Endothelial cell of umbilical vein (primary cell): ENCODE measurements at regions not wholly inside any gene's neighbourhood (a gene's known extent, or its start where the extent isn't known, plus 50 kb on each side); places are given as distances from the start of the nearest gene placed in this dataset.

Source experiments
- BruUV-seq: library from RNA; stranded (reverse); fragments of 400-500 nt; replicated peaks from 2 replicates; lab custom pipeline; 2021; lab: Mats Ljungman, UMichigan
- CTCF ChIA-PET: fragments of 300-600, 350-600 bp; sonication (Branson Sonifier 250); formaldehyde crosslinking; loops from one replicate; lab custom pipeline; 2021; ENCODE audit warnings: antibody characterized with exemption, inconsistent platforms; lab: Charles Lee
- POLR2A ChIA-PET: fragments of 300-600, 350-600 bp; sonication (Branson Sonifier 250); formaldehyde crosslinking; loops from one replicate; lab custom pipeline; 2021; ENCODE audit warnings: antibody characterized with exemption, inconsistent platforms; lab: Charles Lee
- DNase-seq: peaks from one replicate; pipeline ENCODE4 v3.0.0-alpha.2; 2011; ENCODE audit warnings: low read depth, low spot score
- FAIRE-seq: peaks from 2 replicates; lab custom pipeline; 2011; peaks lifted over from hg19 to GRCh38; lab: Jason Lieb, UNC
- H2AFZ ChIP-seq: 2 replicates; pipeline ENCODE4 v1.6.0; 2012; ENCODE audit warnings: low read depth, low read length, control low read depth, inconsistent platforms
- H3K27ac ChIP-seq: 2 replicates; pipeline ENCODE4 v1.5.1; 2011; ENCODE audit warnings: low read depth, mild to moderate bottlenecking, control low read depth, low read length, moderate library complexity; ENCODE audit not compliant: insufficient read depth
- H3K27me3 ChIP-seq, 2 experiments: 2 replicates each; pipeline versions ENCODE4 v1.6.0 to v1.6.1; 2011; ENCODE audit warnings: low read length in 2 of 2, mixed read lengths in 1 of 2; ENCODE audit not compliant: control insufficient read depth in 2 of 2, insufficient read depth in 2 of 2
- H3K36me3 ChIP-seq, 2 experiments: 2 replicates in 1 of 2; 3 replicates in 1 of 2; pipeline ENCODE4 v1.5.1; 2011; ENCODE audit warnings: low read length in 2 of 2, mild to moderate bottlenecking in 1 of 2, moderate library complexity in 1 of 2; ENCODE audit not compliant: control insufficient read depth in 2 of 2, insufficient read depth in 2 of 2; ENCODE audit errors: extremely low read depth in 1 of 2
- H3K4me1 ChIP-seq: 3 replicates; pipeline ENCODE4 v1.5.1; 2011; ENCODE audit warnings: mild to moderate bottlenecking, low read length; ENCODE audit not compliant: control insufficient read depth, insufficient read depth; ENCODE audit errors: extremely low read depth
- H3K4me2 ChIP-seq: 2 replicates; pipeline ENCODE4 v1.6.1; 2011; ENCODE audit warnings: low read length, control low read depth, mixed read lengths; ENCODE audit not compliant: insufficient read depth
- H3K4me3 ChIP-seq, 3 experiments: fragments of 200-600 bp in 1 of 3; sonication (generic), shearing (Covaris generic) in 1 of 3; replicated peaks in 1 of 3; 2 replicates each; pipeline ENCODE4 v1.5.1; 2011 to 2016; ENCODE audit warnings: control low read depth in 3 of 3, low read length in 3 of 3, mild to moderate bottlenecking in 2 of 3, inconsistent platforms in 1 of 3, low read depth in 1 of 3, moderate library complexity in 1 of 3; ENCODE audit not compliant: insufficient read depth in 1 of 3
- H3K79me2 ChIP-seq: 2 replicates; pipeline ENCODE4 v1.6.0; 2012; ENCODE audit warnings: low read length, inconsistent platforms; ENCODE audit not compliant: control insufficient read depth, insufficient read depth
- H3K9ac ChIP-seq: replicated peaks from 2 replicates; pipeline ENCODE3; 2011; ENCODE audit warnings: low read length, control low read depth; ENCODE audit not compliant: insufficient read depth; ENCODE audit errors: extremely low read depth
- H3K9me1 ChIP-seq: replicated peaks from 3 replicates; pipeline ENCODE4 v1.6.0; 2011; ENCODE audit warnings: mild to moderate bottlenecking, low read length; ENCODE audit not compliant: control insufficient read depth, insufficient read depth; ENCODE audit errors: extremely low read depth
- H3K9me3 ChIP-seq: replicated peaks from 2 replicates; pipeline ENCODE4 v1.5.1; 2012; ENCODE audit warnings: low read length, inconsistent platforms; ENCODE audit not compliant: control insufficient read depth, insufficient read depth
- H4K20me1 ChIP-seq: replicated peaks from 2 replicates; pipeline ENCODE3; 2011; ENCODE audit warnings: mild to moderate bottlenecking, low read length; ENCODE audit not compliant: control insufficient read depth, insufficient read depth; ENCODE audit errors: extremely low read depth
- EZH2 ChIP-seq: IDR thresholded peaks from 2 replicates; pipeline ENCODE4 v1.6.1; 2012; ENCODE audit warnings: borderline replicate concordance, low read depth, mild to moderate bottlenecking, moderate library complexity, low read length, inconsistent platforms; ENCODE audit not compliant: severe bottlenecking
- FOS ChIP-seq: IDR thresholded peaks from 2 replicates; pipeline ENCODE4 v1.6.1; 2011; ENCODE audit warnings: mild to moderate bottlenecking, low read length, moderate library complexity, borderline replicate concordance; ENCODE audit not compliant: insufficient read depth
- GATA2 ChIP-seq: IDR thresholded peaks from 2 replicates; pipeline ENCODE4 v1.7.0; 2011; ENCODE audit warnings: low read depth, mild to moderate bottlenecking, moderate library complexity, mixed read lengths, low read length; ENCODE audit not compliant: insufficient read length, insufficient read depth
- JUN ChIP-seq: IDR thresholded peaks from 2 replicates; pipeline ENCODE4 v1.6.1; 2011; ENCODE audit warnings: borderline replicate concordance, low read depth; ENCODE audit not compliant: insufficient read length, insufficient read depth
- MYC ChIP-seq: IDR thresholded peaks from one replicate; pipeline ENCODE4 v1.6.1; 2011; ENCODE audit warnings: mild to moderate bottlenecking, low read depth, low read length
- POLR2A ChIP-seq: IDR thresholded peaks from 2 replicates; pipeline ENCODE4 v1.6.1; 2012; ENCODE audit warnings: low read depth, mild to moderate bottlenecking, control low read depth, low read length
- POLR2AphosphoS5 ChIP-seq: IDR thresholded peaks from 2 replicates; pipeline ENCODE4 v1.6.1; 2012; ENCODE audit warnings: low read depth, mild to moderate bottlenecking, control low read depth, low read length, moderate library complexity; ENCODE audit not compliant: insufficient read depth
- dilution Hi-C: fragments of 300-500 bp; cut with MboI; formaldehyde crosslinking; loops from one replicate; pipeline ENCODE4 v1.15.0; 2019; ENCODE audit warnings: low sequenced_read_pairs; ENCODE audit not compliant: extremely low pct_ligation_motif_present
- intact Hi-C: fragments of 100-400 bp; cut with micrococcal nuclease; formaldehyde crosslinking; loops from one replicate; pipeline ENCODE4 v1.10.0; 2022
- TF ChIP-seq, protein P1 (sequence below), 2 donors: IDR thresholded peaks; 1 replicate in 1 of 2; 2 replicates in 1 of 2; pipeline ENCODE4 v1.5.1; 2011; ENCODE audit warnings: low read length in 2 of 2, mild to moderate bottlenecking in 2 of 2, moderate library complexity in 2 of 2, control low read depth in 1 of 2, inconsistent platforms in 1 of 2, low read depth in 1 of 2; ENCODE audit not compliant: insufficient read depth in 1 of 2; ENCODE audit errors: extremely low read depth in 1 of 2
- TF ChIP-seq, protein P2 (sequence below): IDR thresholded peaks from 2 replicates; pipeline ENCODE4 v1.6.1; 2011; ENCODE audit not compliant: insufficient read depth, insufficient read length

DNA sequence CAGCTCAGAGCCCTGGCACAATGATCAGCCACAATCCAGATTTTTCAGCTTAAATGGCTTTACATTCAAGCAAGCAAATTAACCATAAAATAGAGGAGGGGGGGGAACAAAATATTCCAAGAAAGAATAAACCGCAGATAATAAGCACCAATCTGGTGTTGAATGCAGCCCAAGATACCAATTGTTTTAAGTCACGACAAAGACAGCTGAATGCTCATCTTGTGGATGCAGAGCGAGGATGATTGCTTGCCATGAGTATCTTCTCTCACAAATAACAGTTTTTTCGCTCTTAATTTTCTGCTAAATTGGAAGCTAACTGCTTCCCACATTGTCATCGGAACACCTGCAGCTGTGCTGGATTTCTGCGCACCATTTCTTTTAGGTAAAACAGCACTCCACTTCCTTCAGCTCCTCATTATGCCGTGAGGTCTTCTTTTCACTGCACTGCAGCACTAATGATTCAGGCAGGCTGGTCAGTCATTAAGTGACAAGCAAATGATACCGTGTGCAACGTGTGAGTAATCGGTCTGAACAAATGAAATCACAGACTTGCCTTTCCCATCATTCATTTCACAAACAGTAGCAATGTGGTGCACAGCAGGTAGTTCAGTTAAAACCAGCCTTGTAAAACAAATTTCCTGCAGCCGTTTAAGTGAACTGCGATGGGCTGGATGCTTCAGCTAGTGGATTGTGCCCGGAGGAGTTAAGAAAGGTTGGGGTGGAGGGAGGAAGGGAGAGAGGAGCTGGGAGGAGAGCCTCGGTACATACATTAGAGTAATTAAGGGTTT is 106.4 kb upstream of the CDCA7L start:
- H3K36me3 ChIP-seq, result no peaks in the 10 kb centered on the region
- H3K4me1 ChIP-seq, result no peaks in the 10 kb centered on the region
- H3K27me3 ChIP-seq, result peaks cover 2 to 9% of the 10 kb centered on the region in 2 experiments
- peaks cover 2% of the 10 kb centered on the region for H3K9me1 ChIP-seq
- no peak overlapping the region for H3K4me3 ChIP-seq
- H4K20me1 ChIP-seq, result no peaks in the 10 kb centered on the region
- ChIA-PET POLR2A (no interaction called here), CTCF (no interaction called here)
- DNase-seq (peak; percentile 1), FAIRE-seq (no peak)
- no peak overlapping the region for H2AFZ ChIP-seq
- dilution Hi-C loops, result no loop called here
- no peak for TF ChIP-seq POLR2A
- no peak for TF ChIP-seq JUN
- TF ChIP-seq EZH2, result no peak
- no peak for TF ChIP-seq GATA2
- no peak for TF ChIP-seq FOS
- TF ChIP-seq MYC, result no peak
- TF ChIP-seq, protein P1, sequence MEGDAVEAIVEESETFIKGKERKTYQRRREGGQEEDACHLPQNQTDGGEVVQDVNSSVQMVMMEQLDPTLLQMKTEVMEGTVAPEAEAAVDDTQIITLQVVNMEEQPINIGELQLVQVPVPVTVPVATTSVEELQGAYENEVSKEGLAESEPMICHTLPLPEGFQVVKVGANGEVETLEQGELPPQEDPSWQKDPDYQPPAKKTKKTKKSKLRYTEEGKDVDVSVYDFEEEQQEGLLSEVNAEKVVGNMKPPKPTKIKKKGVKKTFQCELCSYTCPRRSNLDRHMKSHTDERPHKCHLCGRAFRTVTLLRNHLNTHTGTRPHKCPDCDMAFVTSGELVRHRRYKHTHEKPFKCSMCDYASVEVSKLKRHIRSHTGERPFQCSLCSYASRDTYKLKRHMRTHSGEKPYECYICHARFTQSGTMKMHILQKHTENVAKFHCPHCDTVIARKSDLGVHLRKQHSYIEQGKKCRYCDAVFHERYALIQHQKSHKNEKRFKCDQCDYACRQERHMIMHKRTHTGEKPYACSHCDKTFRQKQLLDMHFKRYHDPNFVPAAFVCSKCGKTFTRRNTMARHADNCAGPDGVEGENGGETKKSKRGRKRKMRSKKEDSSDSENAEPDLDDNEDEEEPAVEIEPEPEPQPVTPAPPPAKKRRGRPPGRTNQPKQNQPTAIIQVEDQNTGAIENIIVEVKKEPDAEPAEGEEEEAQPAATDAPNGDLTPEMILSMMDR (IDR thresholded peaks at IDR 0.05; ENCODE audit: extremely low read depth in 1 of 2, insufficient read depth in 1 of 2, low read depth in 1 of 2, low read length in 2 of 2), result no peak
- no peak for TF ChIP-seq POLR2AphosphoS5
- TF ChIP-seq, protein P2, sequence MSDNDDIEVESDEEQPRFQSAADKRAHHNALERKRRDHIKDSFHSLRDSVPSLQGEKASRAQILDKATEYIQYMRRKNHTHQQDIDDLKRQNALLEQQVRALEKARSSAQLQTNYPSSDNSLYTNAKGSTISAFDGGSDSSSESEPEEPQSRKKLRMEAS, result no peak
- H3K9ac ChIP-seq, result no peak overlapping the region
- BruUV-seq, result no TSS peak
- intact Hi-C loops, result no loop called here
- no peak overlapping the region for H3K27ac ChIP-seq
- no peak overlapping the region for H3K4me2 ChIP-seq
- no peaks in the 10 kb centered on the region for H3K9me3 ChIP-seq
- H3K79me2 ChIP-seq, result no peaks in the 10 kb centered on the region
